ENCODE measurements at regions not wholly inside any gene's neighbourhood (a gene's known extent, or its start where the extent isn't known, plus 50 kb on each side); places are given as distances from the start of the nearest gene placed in this dataset.

GRCh38 chr9:25261445-25261844, 416.8 kb downstream of the TUSC1 start:
- TF ChIP-seq GATA2 (IDR thresholded peaks at IDR 0.05; ENCODE audit: low read depth, low read length), result no peak
- no peak for TF ChIP-seq GATA3 (IDR thresholded peaks at IDR 0.05; ENCODE audit: low read depth, low read length)

- no peak for TF ChIP-seq GATA3 (IDR thresholded peaks at IDR 0.05; ENCODE audit: low read depth, low read length)
- TF ChIP-seq GATA2 (IDR thresholded peaks at IDR 0.05; ENCODE audit: low read depth, low read length), result no peak
These were observed 418.2 kb downstream of the TUSC1 start for GRCh38 chr9:25260046-25260445.

- TF ChIP-seq GATA3 (IDR thresholded peaks at IDR 0.05; ENCODE audit: low read depth, low read length) (no peak), GATA2 (IDR thresholded peaks at IDR 0.05; ENCODE audit: low read depth, low read length) (no peak)
These were observed 423.0 kb downstream of the TUSC1 start for GRCh38 chr9:25255216-25255615.

GRCh38 chr9:25254051-25254450, 424.2 kb downstream of the TUSC1 start:
- TF ChIP-seq GATA2 (IDR thresholded peaks at IDR 0.05; ENCODE audit: low read depth, low read length), result no peak
- TF ChIP-seq GATA3 (IDR thresholded peaks at IDR 0.05; ENCODE audit: low read depth, low read length), result no peak

GRCh38 chr9:25241421-25241820, 436.8 kb downstream of the TUSC1 start:
- TF ChIP-seq GATA2 (IDR thresholded peaks at IDR 0.05; ENCODE audit: low read depth, low read length) (no peak), GATA3 (IDR thresholded peaks at IDR 0.05; ENCODE audit: low read depth, low read length) (no peak)

- TF ChIP-seq GATA3 (IDR thresholded peaks at IDR 0.05; ENCODE audit: low read depth, low read length) (no peak), GATA2 (IDR thresholded peaks at IDR 0.05; ENCODE audit: low read depth, low read length) (no peak)
These were observed 451.1 kb downstream of the TUSC1 start for GRCh38 chr9:25226901-25227686.

GRCh38 chr9:25225938-25226760, 452.1 kb downstream of the TUSC1 start:
- TF ChIP-seq GATA2 (IDR thresholded peaks at IDR 0.05; ENCODE audit: low read depth, low read length) (no peak), GATA3 (IDR thresholded peaks at IDR 0.05; ENCODE audit: low read depth, low read length) (no peak)

GRCh38 chr9:25224996-25225395, 453.2 kb downstream of the TUSC1 start:
- TF ChIP-seq GATA2 (IDR thresholded peaks at IDR 0.05; ENCODE audit: low read depth, low read length), result no peak

- TF ChIP-seq GATA2 (IDR thresholded peaks at IDR 0.05; ENCODE audit: low read depth, low read length) (no peak), GATA3 (IDR thresholded peaks at IDR 0.05; ENCODE audit: low read depth, low read length) (no peak)
These were observed 453.9 kb downstream of the TUSC1 start for GRCh38 chr9:25224309-25224708.

- TF ChIP-seq GATA3 (IDR thresholded peaks at IDR 0.05; ENCODE audit: low read depth, low read length) (no peak), GATA2 (IDR thresholded peaks at IDR 0.05; ENCODE audit: low read depth, low read length) (no peak)
These were observed 465.9 kb downstream of the TUSC1 start for GRCh38 chr9:25212361-25212760.

- TF ChIP-seq GATA2 (IDR thresholded peaks at IDR 0.05; ENCODE audit: low read depth, low read length) (no peak), GATA3 (IDR thresholded peaks at IDR 0.05; ENCODE audit: low read depth, low read length) (no peak)
These were observed 470.6 kb downstream of the TUSC1 start for GRCh38 chr9:25207402-25208195.

- TF ChIP-seq GATA3 (IDR thresholded peaks at IDR 0.05; ENCODE audit: low read depth, low read length) (no peak), GATA2 (IDR thresholded peaks at IDR 0.05; ENCODE audit: low read depth, low read length) (no peak)
These were observed 472.2 kb downstream of the TUSC1 start for GRCh38 chr9:25206027-25206426.

GRCh38 chr9:25205285-25205684, 473.0 kb downstream of the TUSC1 start:
- TF ChIP-seq GATA2 (IDR thresholded peaks at IDR 0.05; ENCODE audit: low read depth, low read length) (no peak), GATA3 (IDR thresholded peaks at IDR 0.05; ENCODE audit: low read depth, low read length) (no peak)

GRCh38 chr9:25177858-25178257, 500.4 kb downstream of the TUSC1 start:
- no peak for TF ChIP-seq GATA3 (IDR thresholded peaks at IDR 0.05; ENCODE audit: low read depth, low read length)
- no peak for TF ChIP-seq GATA2 (IDR thresholded peaks at IDR 0.05; ENCODE audit: low read depth, low read length)

Data from SH-SY5Y (cell line).